WI38 (cell line): ENCODE measurements at regions not wholly inside any gene's neighbourhood (a gene's known extent, or its start where the extent isn't known, plus 50 kb on each side); places are given as distances from the start of the nearest gene placed in this dataset.

Experiments
- H3K4me3 ChIP-seq: 2 replicates; pipeline ENCODE4 v1.5.1; 2011; ENCODE audit warnings: low read depth, mild to moderate bottlenecking, control low read depth, low read length
- CTCF ChIP-seq: IDR thresholded peaks from 2 replicates; pipeline ENCODE4 v1.5.1; 2012; ENCODE audit warnings: low read depth, mild to moderate bottlenecking, control low read depth, low read length

- no peak overlapping the region for H3K4me3 ChIP-seq
Observed at GRCh38 chr16:51762081-51762996, 611.3 kb upstream of the SALL1 start.

GRCh38 chr16:51761001-51761400 lies 609.9 kb upstream of the SALL1 start:
- H3K4me3 ChIP-seq = no peak overlapping the region

More at GRCh38 chr16:51762081-51762996, 611.3 kb upstream of the SALL1 start:
- TF ChIP-seq CTCF = peak; percentile 85

GRCh38 chr16:51759999-51760398 lies 608.9 kb upstream of the SALL1 start:
- no peak overlapping the region for H3K4me3 ChIP-seq

More at GRCh38 chr16:51761001-51761400, 609.9 kb upstream of the SALL1 start:
- TF ChIP-seq CTCF = no peak

GRCh38 chr16:51759329-51759728 lies 608.3 kb upstream of the SALL1 start:
- TF ChIP-seq CTCF = no peak
- H3K4me3 ChIP-seq = no peak overlapping the region

More at GRCh38 chr16:51759999-51760398, 608.9 kb upstream of the SALL1 start:
- TF ChIP-seq CTCF = no peak

GRCh38 chr16:51757921-51758479 lies 606.9 kb upstream of the SALL1 start:
- H3K4me3 ChIP-seq = no peak overlapping the region
- no peak for TF ChIP-seq CTCF

- no peak overlapping the region for H3K4me3 ChIP-seq
- no peak for TF ChIP-seq CTCF
Observed at GRCh38 chr16:51757505-51757904, 606.4 kb upstream of the SALL1 start.

- TF ChIP-seq CTCF = no peak
- H3K4me3 ChIP-seq = no peak overlapping the region
Observed at GRCh38 chr16:51757124-51757470, 606.0 kb upstream of the SALL1 start.
